C4-2B (cell line): ENCODE measurements at regions not wholly inside any gene's neighbourhood (a gene's known extent, or its start where the extent isn't known, plus 50 kb on each side); places are given as distances from the start of the nearest gene placed in this dataset.

Experiments used
- ZFX ChIP-seq: fragments of 450-650 bp; IDR thresholded peaks from 2 replicates; pipeline ENCODE4 v1.6.1; 2017
- TF ChIP-seq, protein P1 (sequence below): fragments of 450-650 bp; conservative IDR thresholded peaks from 2 replicates; pipeline ENCODE4 v1.5.1; 2017; ENCODE audit warnings: mild to moderate bottlenecking

DNA sequence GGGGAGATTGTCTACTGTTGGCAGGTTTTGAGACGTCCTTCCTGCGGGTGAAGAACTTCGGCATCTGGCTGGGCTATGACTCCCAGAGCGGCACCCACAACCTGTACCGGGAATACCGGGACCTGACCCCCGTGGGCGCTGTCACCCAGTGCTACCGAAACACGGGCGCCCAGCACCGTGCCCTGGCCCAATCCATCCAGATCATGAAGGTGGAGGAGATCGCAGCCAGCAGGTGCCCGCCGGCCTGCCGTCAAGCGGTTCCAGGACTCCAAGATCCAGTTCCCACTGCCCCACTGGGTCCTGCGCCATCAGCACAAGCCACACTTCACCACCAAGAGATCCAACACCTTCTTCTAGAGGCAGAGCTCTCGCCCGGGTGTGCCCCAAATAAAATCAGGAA is 194.9 kb upstream of the EPHA6 start:
- TF ChIP-seq, protein P1, sequence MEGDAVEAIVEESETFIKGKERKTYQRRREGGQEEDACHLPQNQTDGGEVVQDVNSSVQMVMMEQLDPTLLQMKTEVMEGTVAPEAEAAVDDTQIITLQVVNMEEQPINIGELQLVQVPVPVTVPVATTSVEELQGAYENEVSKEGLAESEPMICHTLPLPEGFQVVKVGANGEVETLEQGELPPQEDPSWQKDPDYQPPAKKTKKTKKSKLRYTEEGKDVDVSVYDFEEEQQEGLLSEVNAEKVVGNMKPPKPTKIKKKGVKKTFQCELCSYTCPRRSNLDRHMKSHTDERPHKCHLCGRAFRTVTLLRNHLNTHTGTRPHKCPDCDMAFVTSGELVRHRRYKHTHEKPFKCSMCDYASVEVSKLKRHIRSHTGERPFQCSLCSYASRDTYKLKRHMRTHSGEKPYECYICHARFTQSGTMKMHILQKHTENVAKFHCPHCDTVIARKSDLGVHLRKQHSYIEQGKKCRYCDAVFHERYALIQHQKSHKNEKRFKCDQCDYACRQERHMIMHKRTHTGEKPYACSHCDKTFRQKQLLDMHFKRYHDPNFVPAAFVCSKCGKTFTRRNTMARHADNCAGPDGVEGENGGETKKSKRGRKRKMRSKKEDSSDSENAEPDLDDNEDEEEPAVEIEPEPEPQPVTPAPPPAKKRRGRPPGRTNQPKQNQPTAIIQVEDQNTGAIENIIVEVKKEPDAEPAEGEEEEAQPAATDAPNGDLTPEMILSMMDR: no peak
- TF ChIP-seq ZFX: no peak
